Heart right ventricle (tissue), 16 donors: ENCODE measurements at regions not wholly inside any gene's neighbourhood (a gene's known extent, or its start where the extent isn't known, plus 50 kb on each side); places are given as distances from the start of the nearest gene placed in this dataset.

ENCODE experiments used
- ATAC-seq, 8 donors: fragments of 200-7000 bp; cut with Tn5 transposase; one replicate each; pipeline ENCODE4 v1.9.1; 2020; ENCODE audit warnings: mild to moderate bottlenecking in 8 of 8, moderate library complexity in 8 of 8, moderate number of reproducible peaks in 1 of 8
- DNase-seq, 2 donors: peaks; one replicate each; pipeline ENCODE4 v3.0.0-alpha.2; 2020
- H3K27ac ChIP-seq, 10 donors: fragments of 200-600 bp; sonication (generic) in 2 of 10; one replicate each; pipeline versions ENCODE4 v1.5.0 to v1.8.0; 2020 to 2022; ENCODE audit warnings: mild to moderate bottlenecking in 3 of 10
- H3K27me3 ChIP-seq, 7 donors: fragments of 200-600 bp; one replicate each; pipeline ENCODE4 v1.8.0; 2021 to 2022; ENCODE audit warnings: mild to moderate bottlenecking in 2 of 7
- H3K36me3 ChIP-seq, 9 donors: fragments of 200-600 bp; sonication (generic) in 1 of 9; one replicate each; pipeline versions ENCODE4 v1.5.0 to v1.8.0; 2020 to 2022; ENCODE audit warnings: mild to moderate bottlenecking in 2 of 9
- H3K4me1 ChIP-seq, 9 donors: fragments of 200-600 bp; sonication (generic) in 1 of 9; one replicate each; pipeline versions ENCODE4 v1.5.0 to v1.8.0; 2020 to 2022; ENCODE audit warnings: mild to moderate bottlenecking in 4 of 9
- H3K4me3 ChIP-seq, 10 donors: fragments of 200-600 bp; sonication (generic) in 2 of 10; one replicate each; pipeline versions ENCODE4 v1.5.0 to v1.8.0; 2020 to 2022; ENCODE audit warnings: mild to moderate bottlenecking in 7 of 10, moderate library complexity in 2 of 10
- H3K9me3 ChIP-seq, 11 donors: fragments of 200-600 bp in 10 of 11; sonication (generic) in 2 of 11; one replicate each; pipeline versions ENCODE4 v1.5.0 to v1.8.0; 2013 to 2022; ENCODE audit warnings: mild to moderate bottlenecking in 2 of 11, control low read depth in 1 of 11, moderate library complexity in 1 of 11
- WGBS, 2 donors: extraction: QIAGEN DNeasy Blood & Tissue Kit; methylation state at CpG; one replicate each; pipeline ENCODE4 v1.1.7; 2013; ENCODE audit warnings: inconsistent platforms in 1 of 2; 5-methylcytosine and 5-hydroxymethylcytosine counted together
- intact Hi-C, 10 donors: fragments of 100-400 bp; cut with DNase I; formaldehyde crosslinking; loops; one replicate each; pipeline versions ENCODE4 v1.11.1 to v1.14.2; 2022
- TF ChIP-seq, protein P1 (sequence below), 9 donors: fragments of 200-600 bp; sonication (generic) in 2 of 9; IDR thresholded peaks; one replicate each; pipeline versions ENCODE4 v1.5.0 to v1.8.0; 2021 to 2022; ENCODE audit warnings: antibody characterized with exemption in 9 of 9, mild to moderate bottlenecking in 5 of 9, moderate library complexity in 1 of 9
- donor health status: Arrhythmogenic right ventricular cardiomyopathy.
- donor health status: ischemic (EF 13 %, LVEDD 7.1; RV severe dilation, severe dysfunction).
- donor health status: healthy with polysubstance abuse.
- donor health status: DM: no; HTN: yes; CAD: no.
- donor health status: DM: no; HTN: no; CAD: no.
- donor health status: ischemic (EF 25% LVEDD 6.9; RV normal size, moderate dysfunction).
- donor health status: ischemic (EF 25% LVEDD 5.7; RV mildly dilated, moderate dysfunction).
- donor health status: healthy.
- donor health status: DM: yes; HTN: yes; CAD: no.
- donor health status: Ischemic cardiomyopathy.
- donor health status: ischemic (EF 35%, LVEDD 5.7; RV mildly dilated, moderate dysfunction).
- donor health status: nonischemic (EF 11% LVEDD 7.7; RV severe dilation, severe dysfunction).
- donor health status: DM: yes; HTN: yes; CAD: no.
- donor health status: PGD.
- donor health status: ischemic (EF 29% LVEDD 5.4; RV normal size, mild dysfunction).
- donor health status: nonischemic (EF 23%, LVEDD 6.1; RV moderate dilation, normal function).

- no peaks in the 10 kb centered on the region for H3K4me1 ChIP-seq
- no peak for DNase-seq
- no peak overlapping the region for H3K27ac ChIP-seq
- no peak for ATAC-seq
- H3K4me3 ChIP-seq = no peak overlapping the region
- H3K27me3 ChIP-seq = no peaks in the 10 kb centered on the region
- H3K9me3 ChIP-seq = peaks cover 0 to 8% (median 0%) of the 10 kb centered on the region in 11 donors
- no peaks in the 10 kb centered on the region for H3K36me3 ChIP-seq
- TF ChIP-seq, protein P1, sequence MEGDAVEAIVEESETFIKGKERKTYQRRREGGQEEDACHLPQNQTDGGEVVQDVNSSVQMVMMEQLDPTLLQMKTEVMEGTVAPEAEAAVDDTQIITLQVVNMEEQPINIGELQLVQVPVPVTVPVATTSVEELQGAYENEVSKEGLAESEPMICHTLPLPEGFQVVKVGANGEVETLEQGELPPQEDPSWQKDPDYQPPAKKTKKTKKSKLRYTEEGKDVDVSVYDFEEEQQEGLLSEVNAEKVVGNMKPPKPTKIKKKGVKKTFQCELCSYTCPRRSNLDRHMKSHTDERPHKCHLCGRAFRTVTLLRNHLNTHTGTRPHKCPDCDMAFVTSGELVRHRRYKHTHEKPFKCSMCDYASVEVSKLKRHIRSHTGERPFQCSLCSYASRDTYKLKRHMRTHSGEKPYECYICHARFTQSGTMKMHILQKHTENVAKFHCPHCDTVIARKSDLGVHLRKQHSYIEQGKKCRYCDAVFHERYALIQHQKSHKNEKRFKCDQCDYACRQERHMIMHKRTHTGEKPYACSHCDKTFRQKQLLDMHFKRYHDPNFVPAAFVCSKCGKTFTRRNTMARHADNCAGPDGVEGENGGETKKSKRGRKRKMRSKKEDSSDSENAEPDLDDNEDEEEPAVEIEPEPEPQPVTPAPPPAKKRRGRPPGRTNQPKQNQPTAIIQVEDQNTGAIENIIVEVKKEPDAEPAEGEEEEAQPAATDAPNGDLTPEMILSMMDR (IDR thresholded peaks at IDR 0.05) = no peak
- WGBS, 2 donors = 74 to 83% methylated on average over 1 of the region's 1 CpG
- intact Hi-C loops = no loop called here
Measured at GRCh38 chr12:45503899-45504298, 225.6 kb upstream of the ARID2 start.

DNA sequence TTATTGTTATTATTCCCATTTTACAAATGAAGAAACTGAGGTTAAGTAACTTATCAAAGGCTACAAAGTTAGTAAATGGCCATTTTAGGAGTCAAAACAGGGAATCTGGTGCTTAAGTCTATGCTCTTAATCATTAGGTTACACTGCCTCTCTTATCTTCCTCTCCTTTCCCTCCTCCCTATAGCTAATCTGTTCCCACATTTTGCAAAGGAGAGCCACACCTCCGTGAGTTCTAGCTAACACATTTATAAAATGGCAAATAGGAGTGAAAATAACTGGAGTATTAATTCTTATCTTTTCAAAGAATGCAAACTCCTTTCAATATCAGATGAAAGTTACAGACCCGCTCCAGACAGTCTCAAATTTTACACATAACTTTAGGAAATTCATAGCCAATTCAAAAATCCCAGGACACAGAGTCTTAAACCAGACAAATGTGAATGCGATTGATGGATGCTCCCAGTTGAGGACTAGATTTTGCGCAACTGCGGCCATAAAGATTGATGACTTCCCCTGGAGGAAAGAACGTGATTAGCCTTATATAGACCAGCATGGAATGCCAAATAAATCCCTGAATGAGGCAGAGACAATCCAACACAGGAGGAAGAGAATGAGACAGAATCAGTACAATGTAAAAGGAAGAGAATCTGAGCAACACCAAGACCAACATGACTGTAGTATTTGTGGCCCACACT, 225.0 kb upstream of the ARID2 start:
- DNase-seq (no peak), ATAC-seq (no peak)
- intact Hi-C loops = no loop called here
- no peaks in the 10 kb centered on the region for H3K36me3 ChIP-seq
- no peak overlapping the region for H3K27ac ChIP-seq
- H3K4me1 ChIP-seq = no peaks in the 10 kb centered on the region
- 79 to 80% methylated on average over 6 of the region's 6 CpGs for WGBS, 2 donors
- TF ChIP-seq, protein P1 (IDR thresholded peaks at IDR 0.05) = no peak
- H3K4me3 ChIP-seq = no peak overlapping the region
- H3K9me3 ChIP-seq = peaks cover 0 to 8% (median 0%) of the 10 kb centered on the region in 11 donors
- no peaks in the 10 kb centered on the region for H3K27me3 ChIP-seq

GRCh38 chr12:45509187-45509586, 220.3 kb upstream of the ARID2 start:
- TF ChIP-seq, protein P1 (IDR thresholded peaks at IDR 0.05) = no peak
- Histone ChIP-seq H3K36me3 (no peaks in the 10 kb centered on the region), H3K9me3 (peaks cover 0 to 8% (median 0%) of the 10 kb centered on the region in 11 donors), H3K27me3 (no peaks in the 10 kb centered on the region), H3K4me3 (no peak overlapping the region), H3K27ac (no peak overlapping the region), H3K4me1 (no peaks in the 10 kb centered on the region)
- DNase-seq (no peak), ATAC-seq (no peak)
- intact Hi-C loops = no loop called here
- WGBS, 2 donors = 83 to 84% methylated on average over 2 of the region's 2 CpGs

GRCh38 chr12:45509621-45510020, 219.9 kb upstream of the ARID2 start:
- ATAC-seq = no peak
- no peak overlapping the region for H3K27ac ChIP-seq
- H3K4me3 ChIP-seq = no peak overlapping the region
- no peaks in the 10 kb centered on the region for H3K27me3 ChIP-seq
- no peaks in the 10 kb centered on the region for H3K36me3 ChIP-seq
- no peak for DNase-seq
- TF ChIP-seq, protein P1 (IDR thresholded peaks at IDR 0.05) = no peak
- 88 to 93% methylated on average over 1 of the region's 1 CpG for WGBS, 2 donors
- intact Hi-C loops = no loop called here
- H3K9me3 ChIP-seq = peaks cover 0 to 8% (median 0%) of the 10 kb centered on the region in 11 donors
- H3K4me1 ChIP-seq = no peaks in the 10 kb centered on the region
